ENCODE measurements at regions not wholly inside any gene's neighbourhood (a gene's known extent, or its start where the extent isn't known, plus 50 kb on each side); places are given as distances from the start of the nearest gene placed in this dataset.

DNA sequence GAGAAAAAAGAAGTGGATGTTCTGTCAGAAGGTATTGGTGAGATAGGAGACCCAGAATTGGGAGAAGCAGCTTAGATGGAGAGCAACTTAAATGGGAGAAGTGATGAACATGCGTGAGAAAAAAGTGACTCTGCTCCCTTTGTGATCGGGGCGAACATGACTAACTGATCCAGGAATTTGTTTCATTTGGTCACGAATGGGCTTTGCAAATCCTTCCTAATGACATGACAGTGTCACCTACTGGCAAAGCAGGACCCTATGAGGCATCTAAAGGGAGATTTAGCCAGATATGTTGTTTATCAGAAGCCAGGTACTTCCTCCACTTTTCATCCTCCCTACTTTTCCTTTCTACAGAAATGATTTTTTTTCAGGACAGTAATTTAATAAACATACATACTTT is 787.4 kb upstream of the RGMB start:
- TF ChIP-seq, protein P1, sequence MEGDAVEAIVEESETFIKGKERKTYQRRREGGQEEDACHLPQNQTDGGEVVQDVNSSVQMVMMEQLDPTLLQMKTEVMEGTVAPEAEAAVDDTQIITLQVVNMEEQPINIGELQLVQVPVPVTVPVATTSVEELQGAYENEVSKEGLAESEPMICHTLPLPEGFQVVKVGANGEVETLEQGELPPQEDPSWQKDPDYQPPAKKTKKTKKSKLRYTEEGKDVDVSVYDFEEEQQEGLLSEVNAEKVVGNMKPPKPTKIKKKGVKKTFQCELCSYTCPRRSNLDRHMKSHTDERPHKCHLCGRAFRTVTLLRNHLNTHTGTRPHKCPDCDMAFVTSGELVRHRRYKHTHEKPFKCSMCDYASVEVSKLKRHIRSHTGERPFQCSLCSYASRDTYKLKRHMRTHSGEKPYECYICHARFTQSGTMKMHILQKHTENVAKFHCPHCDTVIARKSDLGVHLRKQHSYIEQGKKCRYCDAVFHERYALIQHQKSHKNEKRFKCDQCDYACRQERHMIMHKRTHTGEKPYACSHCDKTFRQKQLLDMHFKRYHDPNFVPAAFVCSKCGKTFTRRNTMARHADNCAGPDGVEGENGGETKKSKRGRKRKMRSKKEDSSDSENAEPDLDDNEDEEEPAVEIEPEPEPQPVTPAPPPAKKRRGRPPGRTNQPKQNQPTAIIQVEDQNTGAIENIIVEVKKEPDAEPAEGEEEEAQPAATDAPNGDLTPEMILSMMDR (IDR thresholded peaks at IDR 0.05; ENCODE audit: control extremely low read depth, extremely low read depth): no peak
- Histone ChIP-seq H3K9ac (ENCODE audit: insufficient read depth in 1 of 2, low read length in 2 of 2) (no peak overlapping the region), H3K4me3 (no peak overlapping the region), H3K9me3 (ENCODE audit: control insufficient read depth in 4 of 4, insufficient read depth in 3 of 4, low read length in 3 of 4) (no peaks in the 10 kb centered on the region), H3K27ac (ENCODE audit: low read depth in 1 of 2, low read length in 1 of 2) (no peak overlapping the region), H3K4me1 (ENCODE audit: control insufficient read depth in 5 of 5, insufficient read depth in 5 of 5, low read length in 5 of 5) (peaks cover 0 to 1% (median 0%) of the 10 kb centered on the region in 5 donors), H3K27me3 (ENCODE audit: control insufficient read depth in 3 of 3, insufficient read depth in 3 of 3, low read length in 2 of 3) (no peaks in the 10 kb centered on the region), H3K36me3 (ENCODE audit: control insufficient read depth in 4 of 4, insufficient read depth in 4 of 4, low read length in 4 of 4) (no peaks in the 10 kb centered on the region)
- ATAC-seq (ENCODE audit: insufficient read depth, low FRiP score) (no peak), DNase-seq (no peak)
- WGBS, 2 donors: 75 to 79% methylated on average over 4 of the region's 4 CpGs

DNA sequence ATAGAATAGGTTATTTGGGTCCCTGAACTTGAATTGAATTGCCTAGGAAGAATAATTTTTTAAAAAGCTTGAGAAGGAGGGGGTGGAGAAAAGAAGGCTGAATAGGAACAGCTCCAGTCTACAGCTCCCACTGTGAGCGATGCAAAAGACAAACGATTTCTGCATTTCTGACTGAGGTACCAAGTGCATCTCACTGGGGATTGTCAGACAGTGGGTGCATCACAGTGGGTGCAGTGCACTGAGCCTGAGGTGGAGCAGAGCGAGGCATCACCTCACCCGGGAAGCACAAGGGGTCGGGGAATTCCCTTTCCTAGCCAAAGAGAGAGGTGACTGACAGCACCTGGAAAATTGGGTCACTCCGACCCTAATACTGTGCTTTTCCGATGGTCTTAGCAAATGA is 782.2 kb upstream of the RGMB start:
- Histone ChIP-seq H3K27me3 (ENCODE audit: control insufficient read depth in 3 of 3, insufficient read depth in 3 of 3, low read length in 2 of 3) (no peaks in the 10 kb centered on the region), H3K27ac (ENCODE audit: low read depth in 1 of 2, low read length in 1 of 2) (no peak overlapping the region), H3K9ac (ENCODE audit: insufficient read depth in 1 of 2, low read length in 2 of 2) (no peak overlapping the region), H3K4me3 (no peak overlapping the region), H3K4me1 (ENCODE audit: control insufficient read depth in 5 of 5, insufficient read depth in 5 of 5, low read length in 5 of 5) (no peaks in the 10 kb centered on the region), H3K9me3 (ENCODE audit: control insufficient read depth in 4 of 4, insufficient read depth in 3 of 4, low read length in 3 of 4) (peaks cover 0 to 3% (median 0%) of the 10 kb centered on the region in 4 donors), H3K36me3 (ENCODE audit: control insufficient read depth in 4 of 4, insufficient read depth in 4 of 4, low read length in 4 of 4) (no peaks in the 10 kb centered on the region)
- WGBS, 2 donors: 91 to 94% methylated on average over 7 of the region's 7 CpGs
- ATAC-seq (ENCODE audit: insufficient read depth, low FRiP score) (no peak), DNase-seq (no peak)
- TF ChIP-seq, protein P1 (IDR thresholded peaks at IDR 0.05; ENCODE audit: control extremely low read depth, extremely low read depth): no peak

DNA sequence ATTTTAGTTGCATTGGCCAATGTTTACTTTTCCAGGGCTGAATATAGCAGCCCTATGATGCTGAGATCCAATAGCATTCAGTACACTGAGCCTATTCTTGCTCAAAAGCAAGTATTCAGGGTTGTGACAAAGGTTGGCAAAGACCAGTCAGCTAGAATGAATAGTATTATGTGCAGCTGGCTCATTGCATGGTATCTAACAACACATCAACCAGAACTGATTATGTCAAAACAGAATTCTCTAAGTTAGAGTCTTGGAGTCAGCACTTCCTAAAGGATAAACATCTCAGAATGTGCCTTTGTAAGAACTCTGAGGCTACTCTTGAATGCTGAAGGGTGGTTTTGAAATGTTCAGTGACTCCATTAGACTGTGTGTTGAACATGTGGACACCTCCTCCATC is 774.5 kb upstream of the RGMB start:
- TF ChIP-seq, protein P1 (IDR thresholded peaks at IDR 0.05; ENCODE audit: control extremely low read depth, extremely low read depth): no peak
- peaks cover 0 to 10% (median 0%) of the 10 kb centered on the region in 5 donors for H3K4me1 ChIP-seq (ENCODE audit: control insufficient read depth in 5 of 5, insufficient read depth in 5 of 5, low read length in 5 of 5)
- no peak overlapping the region for H3K9ac ChIP-seq (ENCODE audit: insufficient read depth in 1 of 2, low read length in 2 of 2)
- H3K27ac ChIP-seq (ENCODE audit: low read depth in 1 of 2, low read length in 1 of 2): no peak overlapping the region
- H3K27me3 ChIP-seq (ENCODE audit: control insufficient read depth in 3 of 3, insufficient read depth in 3 of 3, low read length in 2 of 3): no peaks in the 10 kb centered on the region
- peaks cover 0 to 3% (median under 1%) of the 10 kb centered on the region in 4 donors for H3K9me3 ChIP-seq (ENCODE audit: control insufficient read depth in 4 of 4, insufficient read depth in 3 of 4, low read length in 3 of 4)
- H3K4me3 ChIP-seq: no peak overlapping the region
- peak; percentile 44 to 96 (median 94) for DNase-seq
- H3K36me3 ChIP-seq (ENCODE audit: control insufficient read depth in 4 of 4, insufficient read depth in 4 of 4, low read length in 4 of 4): no peaks in the 10 kb centered on the region
- no peak for ATAC-seq (ENCODE audit: insufficient read depth, low FRiP score)

DNA sequence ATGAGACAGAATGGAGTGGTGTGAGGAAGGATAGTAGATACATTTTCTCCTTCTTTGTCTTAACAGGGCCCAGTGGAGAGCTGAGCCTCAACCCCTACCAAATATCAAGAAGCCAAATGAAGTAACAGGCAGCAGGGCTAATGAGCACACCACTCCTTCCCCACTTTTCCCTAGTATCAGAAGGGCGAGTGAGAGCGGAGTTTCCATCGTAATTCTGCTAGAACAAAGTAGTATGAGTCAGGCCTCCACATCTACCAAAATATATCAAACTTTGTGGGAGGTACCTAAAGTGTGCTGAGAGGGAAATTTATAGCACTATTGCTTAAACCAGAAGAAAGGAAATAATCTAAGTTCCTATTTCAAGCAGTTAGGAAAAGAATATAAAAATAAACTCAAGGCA is 769.0 kb upstream of the RGMB start:
- Histone ChIP-seq H3K9ac (ENCODE audit: insufficient read depth in 1 of 2, low read length in 2 of 2) (no peak overlapping the region), H3K4me1 (ENCODE audit: control insufficient read depth in 5 of 5, insufficient read depth in 5 of 5, low read length in 5 of 5) (peaks cover 0 to 5% (median 0%) of the 10 kb centered on the region in 5 donors), H3K9me3 (ENCODE audit: control insufficient read depth in 4 of 4, insufficient read depth in 3 of 4, low read length in 3 of 4) (peaks cover 0 to 5% (median 0%) of the 10 kb centered on the region in 4 donors), H3K27ac (ENCODE audit: low read depth in 1 of 2, low read length in 1 of 2) (no peak overlapping the region), H3K27me3 (ENCODE audit: control insufficient read depth in 3 of 3, insufficient read depth in 3 of 3, low read length in 2 of 3) (no peaks in the 10 kb centered on the region), H3K36me3 (ENCODE audit: control insufficient read depth in 4 of 4, insufficient read depth in 4 of 4, low read length in 4 of 4) (no peaks in the 10 kb centered on the region), H3K4me3 (no peak overlapping the region)
- DNase-seq (no peak), ATAC-seq (ENCODE audit: insufficient read depth, low FRiP score) (no peak)
- WGBS, 2 donors: 83 to 91% methylated on average over 3 of the region's 3 CpGs
- TF ChIP-seq, protein P1 (IDR thresholded peaks at IDR 0.05; ENCODE audit: control extremely low read depth, extremely low read depth): no peak

Measured in lung (tissue), 11 donors.